ENCODE measurements at regions not wholly inside any gene's neighbourhood (a gene's known extent, or its start where the extent isn't known, plus 50 kb on each side); places are given as distances from the start of the nearest gene placed in this dataset.
"Not testable (repeated sequence)": the region's sequence is repeated elsewhere in the genome, so short reads cannot be mapped to it uniquely, and the experiment has no call there.

- no peak for DNase-seq
Observed at GRCh38 chr4:36610628-36611027, 329.2 kb downstream of the DTHD1 start.

- not testable (repeated sequence) for DNase-seq
Observed at GRCh38 chr4:36613142-36613541, 331.7 kb downstream of the DTHD1 start.

GRCh38 chr4:36614011-36614410 lies 332.6 kb downstream of the DTHD1 start:
- no peak for DNase-seq

- no peak for DNase-seq
Observed at GRCh38 chr4:36618102-36618501, 336.7 kb downstream of the DTHD1 start.

- no peak for DNase-seq
Observed at GRCh38 chr4:36624030-36624429, 342.6 kb downstream of the DTHD1 start.

- DNase-seq: no peak
Observed at GRCh38 chr4:36638273-36638811, 356.9 kb downstream of the DTHD1 start.

GRCh38 chr4:36640876-36641275 lies 359.5 kb downstream of the DTHD1 start:
- no peak for DNase-seq

GRCh38 chr4:36651253-36651652 lies 369.8 kb downstream of the DTHD1 start:
- no peak for DNase-seq

GRCh38 chr4:36652857-36653256 lies 371.4 kb downstream of the DTHD1 start:
- DNase-seq: no peak

- DNase-seq: no peak
Observed at GRCh38 chr4:36665985-36666527, 384.6 kb downstream of the DTHD1 start.

GRCh38 chr4:36675436-36675835 lies 394.0 kb downstream of the DTHD1 start:
- no peak for DNase-seq

- no peak for DNase-seq
Observed at GRCh38 chr4:36676139-36677050, 395.0 kb downstream of the DTHD1 start.

- no peak for DNase-seq
Observed at GRCh38 chr4:36677112-36677511, 395.7 kb downstream of the DTHD1 start.

GRCh38 chr4:36677874-36678273 lies 396.5 kb downstream of the DTHD1 start:
- DNase-seq: peak; percentile 50

GRCh38 chr4:36687681-36688080 lies 406.3 kb downstream of the DTHD1 start:
- DNase-seq: no peak

GRCh38 chr4:36692586-36692985 lies 411.2 kb downstream of the DTHD1 start:
- DNase-seq: no peak

GRCh38 chr4:36702245-36702644 lies 420.8 kb downstream of the DTHD1 start:
- no peak for DNase-seq

- DNase-seq: no peak
Observed at GRCh38 chr4:36704289-36704688, 422.9 kb downstream of the DTHD1 start.

GRCh38 chr4:36709991-36710390 lies 428.6 kb downstream of the DTHD1 start:
- peak; percentile 81 for DNase-seq

- no peak for DNase-seq
Observed at GRCh38 chr4:36712013-36712412, 430.6 kb downstream of the DTHD1 start.

- DNase-seq: no peak
Observed at GRCh38 chr4:36716874-36717273, 435.5 kb downstream of the DTHD1 start.

- DNase-seq: no peak
Observed at GRCh38 chr4:36719425-36719824, 438.0 kb downstream of the DTHD1 start.

GRCh38 chr4:36722986-36723385 lies 441.6 kb downstream of the DTHD1 start:
- DNase-seq: no peak

- no peak for DNase-seq
Observed at GRCh38 chr4:36734334-36734733, 452.9 kb downstream of the DTHD1 start.
